Lower leg skin (tissue), 4 donors: ENCODE measurements at regions not wholly inside any gene's neighbourhood (a gene's known extent, or its start where the extent isn't known, plus 50 kb on each side); places are given as distances from the start of the nearest gene placed in this dataset.

Source experiments
- DNase-seq, 2 donors: peaks; one replicate each; pipeline ENCODE4 v3.0.0-alpha.2; 2019; ENCODE audit warnings: low spot score in 2 of 2
- H3K4me3 ChIP-seq: fragments of 200-600 bp; sonication (generic); 2 replicates; pipeline ENCODE4 v1.5.1; 2017; ENCODE audit warnings: mild to moderate bottlenecking, low read depth; ENCODE audit not compliant: poor library complexity, severe bottlenecking
- CTCF ChIP-seq, 3 donors: fragments of 450-650 bp; IDR thresholded peaks; one replicate each; pipeline ENCODE4 v1.5.1; 2016; ENCODE audit warnings: antibody characterized with exemption in 3 of 3, mild to moderate bottlenecking in 3 of 3, moderate library complexity in 2 of 3
- POLR2A ChIP-seq, 2 donors: fragments of 450-650 bp; IDR thresholded peaks; one replicate each; pipeline ENCODE4 v1.6.1; 2016 to 2017; ENCODE audit warnings: antibody characterized with exemption in 2 of 2, mild to moderate bottlenecking in 1 of 2, moderate library complexity in 1 of 2
- WGBS, 2 donors: methylation state at CpG; one replicate each; pipeline ENCODE4 v1.1.5; 2018; 5-methylcytosine and 5-hydroxymethylcytosine counted together
- intact Hi-C: fragments of 100-400 bp; cut with DNase I; formaldehyde crosslinking; loops from one replicate; pipeline ENCODE4 v1.15.0; 2023; ENCODE audit warnings: low total_unique reads

DNA sequence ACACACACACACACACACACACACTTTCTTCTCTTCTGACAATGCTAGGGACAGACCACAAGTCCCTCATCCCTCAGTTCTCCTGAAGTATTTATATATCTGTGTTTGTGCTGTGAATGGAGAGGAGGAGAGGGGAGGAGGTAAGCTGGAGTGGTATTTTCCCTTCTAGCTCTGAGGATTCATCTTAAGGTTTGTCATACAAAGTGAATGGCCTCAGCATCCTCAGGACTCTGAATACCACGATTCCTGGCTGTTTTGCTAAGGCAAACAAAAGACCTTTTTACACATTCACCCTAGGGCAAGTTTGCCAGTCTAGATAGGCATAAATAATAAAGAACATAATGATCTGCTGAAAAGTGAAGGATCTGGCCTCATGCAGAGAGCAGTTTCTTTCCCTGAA is 65.7 kb upstream of the CHMP2B start:
- DNase-seq: no peak
- no peak for TF ChIP-seq CTCF (IDR thresholded peaks at IDR 0.05)
- no peak for TF ChIP-seq POLR2A (IDR thresholded peaks at IDR 0.05)
- intact Hi-C loops: no loop called here
- H3K4me3 ChIP-seq: no peak overlapping the region
- WGBS, 2 donors: 28 to 42% methylated on average over 1 of the region's 1 CpG

- DNase-seq: no peak
- 66 to 68% methylated on average over 3 of the region's 3 CpGs for WGBS, 2 donors
- intact Hi-C loops: no loop called here
- H3K4me3 ChIP-seq: no peak overlapping the region
- TF ChIP-seq POLR2A (IDR thresholded peaks at IDR 0.05) (no peak), CTCF (IDR thresholded peaks at IDR 0.05) (no peak)
Measured at GRCh38 chr3:87161013-87161412, 66.1 kb upstream of the CHMP2B start.

GRCh38 chr3:87158823-87159222 is 68.3 kb upstream of the CHMP2B start:
- WGBS, 2 donors: 50 to 51% methylated on average over 1 of the region's 1 CpG
- no peak for DNase-seq
- intact Hi-C loops: no loop called here
- no peak overlapping the region for H3K4me3 ChIP-seq
- TF ChIP-seq POLR2A (IDR thresholded peaks at IDR 0.05) (no peak), CTCF (IDR thresholded peaks at IDR 0.05) (no peak)

GRCh38 chr3:87148020-87148419 is 79.1 kb upstream of the CHMP2B start:
- no peak for TF ChIP-seq POLR2A (IDR thresholded peaks at IDR 0.05)
- TF ChIP-seq CTCF (IDR thresholded peaks at IDR 0.05): no peak
- intact Hi-C loops: no loop called here
- 82 to 84% methylated on average over 3 of the region's 3 CpGs for WGBS, 2 donors
- H3K4me3 ChIP-seq: no peak overlapping the region
- DNase-seq: no peak

GRCh38 chr3:87147562-87147961 is 79.5 kb upstream of the CHMP2B start:
- intact Hi-C loops: no loop called here
- DNase-seq: no peak
- no peak overlapping the region for H3K4me3 ChIP-seq
- 88 to 89% methylated on average over 8 of the region's 8 CpGs for WGBS, 2 donors
- TF ChIP-seq CTCF (IDR thresholded peaks at IDR 0.05): no peak
- no peak for TF ChIP-seq POLR2A (IDR thresholded peaks at IDR 0.05)

- H3K4me3 ChIP-seq: no peak overlapping the region
- no peak for DNase-seq
- TF ChIP-seq CTCF (IDR thresholded peaks at IDR 0.05): no peak
- TF ChIP-seq POLR2A (IDR thresholded peaks at IDR 0.05): no peak
- 65% methylated on average over 6 of the region's 6 CpGs for WGBS, 2 donors
- intact Hi-C loops: no loop called here
Measured at GRCh38 chr3:87145553-87145952, 81.6 kb upstream of the CHMP2B start.
